GM18907 (cell line): ENCODE measurements at regions not wholly inside any gene's neighbourhood (a gene's known extent, or its start where the extent isn't known, plus 50 kb on each side); places are given as distances from the start of the nearest gene placed in this dataset.

Experiments used
- ATAC-seq: cut with Tn5 transposase; IDR thresholded peaks from one replicate; pipeline ENCODE4 v1.9.1; 2021; ENCODE audit warnings: mild to moderate bottlenecking, moderate library complexity; ENCODE audit not compliant: unreplicated experiment

GRCh38 chr16:64470916-64471315, 650.9 kb downstream of the CDH11 start:
- no peak for ATAC-seq

GRCh38 chr16:64469906-64470702, 651.8 kb downstream of the CDH11 start:
- ATAC-seq = no peak

- ATAC-seq = no peak
Measured at GRCh38 chr16:64469351-64469750, 652.5 kb downstream of the CDH11 start.

- no peak for ATAC-seq
Measured at GRCh38 chr16:64468515-64469090, 653.3 kb downstream of the CDH11 start.

- ATAC-seq = no peak
Measured at GRCh38 chr16:64459821-64460220, 662.0 kb downstream of the CDH11 start.

GRCh38 chr16:64459402-64459801, 662.5 kb downstream of the CDH11 start:
- ATAC-seq = no peak

- no peak for ATAC-seq
Measured at GRCh38 chr16:64455275-64455674, 666.6 kb downstream of the CDH11 start.

- no peak for ATAC-seq
Measured at GRCh38 chr16:64453646-64454045, 668.2 kb downstream of the CDH11 start.

GRCh38 chr16:64452446-64452845, 669.4 kb downstream of the CDH11 start:
- no peak for ATAC-seq

- ATAC-seq = no peak
Measured at GRCh38 chr16:64450177-64450576, 671.7 kb downstream of the CDH11 start.

GRCh38 chr16:64449506-64449905, 672.4 kb downstream of the CDH11 start:
- ATAC-seq = no peak

- ATAC-seq = no peak
Measured at GRCh38 chr16:64445649-64446048, 676.2 kb downstream of the CDH11 start.

- ATAC-seq = no peak
Measured at GRCh38 chr16:64445245-64445644, 676.6 kb downstream of the CDH11 start.

- no peak for ATAC-seq
Measured at GRCh38 chr16:64440421-64440831, 681.4 kb downstream of the CDH11 start.

- no peak for ATAC-seq
Measured at GRCh38 chr16:64440005-64440404, 681.9 kb downstream of the CDH11 start.

- no peak for ATAC-seq
Measured at GRCh38 chr16:64437706-64438324, 684.0 kb downstream of the CDH11 start.

GRCh38 chr16:64434526-64435069, 687.3 kb downstream of the CDH11 start:
- ATAC-seq = no peak

GRCh38 chr16:64428463-64429113, 693.3 kb downstream of the CDH11 start:
- ATAC-seq = no peak

- ATAC-seq = no peak
Measured at GRCh38 chr16:64426131-64426666, 695.7 kb downstream of the CDH11 start.

- no peak for ATAC-seq
Measured at GRCh38 chr16:64425381-64425780, 696.5 kb downstream of the CDH11 start.

- no peak for ATAC-seq
Measured at GRCh38 chr16:64422259-64422658, 699.6 kb downstream of the CDH11 start.
